ENCODE measurements at regions not wholly inside any gene's neighbourhood (a gene's known extent, or its start where the extent isn't known, plus 50 kb on each side); places are given as distances from the start of the nearest gene placed in this dataset.

- POLR2A ChIA-PET, result no interaction called here
- CTCF ChIA-PET, result no interaction called here
These were observed 199.3 kb upstream of the ACTBL2 start for GRCh38 chr5:57681942-57682341.

GRCh38 chr5:57680686-57681085, 198.1 kb upstream of the ACTBL2 start:
- ChIA-PET POLR2A (no interaction called here), CTCF (no interaction called here)

- CTCF ChIA-PET, result no interaction called here
- POLR2A ChIA-PET, result no interaction called here
These were observed 194.6 kb upstream of the ACTBL2 start for GRCh38 chr5:57677235-57677634.

- POLR2A ChIA-PET, result no interaction called here
These were observed 193.8 kb upstream of the ACTBL2 start for GRCh38 chr5:57676222-57677098.

GRCh38 chr5:57675236-57675635, 192.6 kb upstream of the ACTBL2 start:
- POLR2A ChIA-PET, result no interaction called here
- CTCF ChIA-PET, result no interaction called here

More at GRCh38 chr5:57676222-57677098, 193.8 kb upstream of the ACTBL2 start:
- CTCF ChIA-PET, result no interaction called here

- POLR2A ChIA-PET, result no interaction called here
- CTCF ChIA-PET, result no interaction called here
These were observed 188.8 kb upstream of the ACTBL2 start for GRCh38 chr5:57671371-57671770.

GRCh38 chr5:57666582-57666981, 184.0 kb upstream of the ACTBL2 start:
- ChIA-PET POLR2A (no interaction called here), CTCF (no interaction called here)

- ChIA-PET CTCF (no interaction called here), POLR2A (no interaction called here)
These were observed 182.7 kb upstream of the ACTBL2 start for GRCh38 chr5:57665146-57665936.

GRCh38 chr5:57664700-57665099, 182.1 kb upstream of the ACTBL2 start:
- ChIA-PET POLR2A (no interaction called here), CTCF (no interaction called here)

- ChIA-PET POLR2A (no interaction called here), CTCF (no interaction called here)
These were observed 180.9 kb upstream of the ACTBL2 start for GRCh38 chr5:57663466-57663865.

GRCh38 chr5:57662991-57663390, 180.4 kb upstream of the ACTBL2 start:
- ChIA-PET CTCF (no interaction called here), POLR2A (no interaction called here)

- CTCF ChIA-PET, result no interaction called here
These were observed 177.3 kb upstream of the ACTBL2 start for GRCh38 chr5:57659886-57660285.

GRCh38 chr5:57658018-57658417, 175.4 kb upstream of the ACTBL2 start:
- CTCF ChIA-PET, result no interaction called here
- POLR2A ChIA-PET, result no interaction called here

More at GRCh38 chr5:57659886-57660285, 177.3 kb upstream of the ACTBL2 start:
- POLR2A ChIA-PET, result no interaction called here

- CTCF ChIA-PET, result no interaction called here
These were observed 172.6 kb upstream of the ACTBL2 start for GRCh38 chr5:57655228-57655627.

GRCh38 chr5:57653636-57654290, 171.2 kb upstream of the ACTBL2 start:
- POLR2A ChIA-PET, result interaction anchor here (0.5 kb wide), 1 partner anchor 1101 kb away, joined by 3 read pairs; no protein-coding TSS in a partner anchor
- CTCF ChIA-PET, result no interaction called here

More at GRCh38 chr5:57655228-57655627, 172.6 kb upstream of the ACTBL2 start:
- POLR2A ChIA-PET, result no interaction called here

GRCh38 chr5:57651127-57651526, 168.5 kb upstream of the ACTBL2 start:
- POLR2A ChIA-PET, result no interaction called here
- CTCF ChIA-PET, result interaction anchor here (0.6 kb wide), 1 partner anchor 1153 kb away, joined by 3 read pairs; no protein-coding TSS in a partner anchor

- POLR2A ChIA-PET, result no interaction called here
- CTCF ChIA-PET, result no interaction called here
These were observed 167.9 kb upstream of the ACTBL2 start for GRCh38 chr5:57650360-57651069.

GRCh38 chr5:57642698-57643097, 160.1 kb upstream of the ACTBL2 start:
- CTCF ChIA-PET, result no interaction called here

GRCh38 chr5:57642066-57642465, 159.5 kb upstream of the ACTBL2 start:
- ChIA-PET CTCF (no interaction called here), POLR2A (no interaction called here)

More at GRCh38 chr5:57642698-57643097, 160.1 kb upstream of the ACTBL2 start:
- POLR2A ChIA-PET, result no interaction called here

Measured in activated CD8-positive, alpha-beta memory T cell treated with anti-CD3 and anti-CD28 coated beads for 36 hours (primary cell).